G401.6 (cell line): ENCODE measurements at regions not wholly inside any gene's neighbourhood (a gene's known extent, or its start where the extent isn't known, plus 50 kb on each side); places are given as distances from the start of the nearest gene placed in this dataset.

Experiments used
- FAIRE-seq: peaks from 2 replicates; lab custom pipeline; 2012; peaks lifted over from hg19 to GRCh38; lab: Jason Lieb, UNC

DNA sequence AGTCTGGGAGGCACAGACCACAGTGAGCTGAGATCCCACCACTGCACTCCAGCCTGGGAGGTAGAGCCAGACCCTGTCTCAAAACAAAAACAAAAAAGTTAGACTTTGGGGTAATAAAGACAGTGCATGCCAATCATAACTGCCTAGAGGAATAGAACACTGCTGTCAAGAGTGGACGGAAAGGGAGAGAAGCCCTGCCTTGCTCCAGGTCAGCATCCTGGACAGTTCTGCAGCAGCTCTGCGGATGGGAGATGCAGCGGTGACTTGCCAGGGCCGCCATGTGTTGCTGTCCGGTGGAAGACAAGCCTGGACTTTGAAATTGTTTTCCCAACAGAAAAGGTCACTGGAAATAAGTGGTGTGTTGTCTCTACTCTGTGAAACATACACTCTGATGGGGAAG, 618.2 kb downstream of the TBC1D22A start:
- no peak for FAIRE-seq

DNA sequence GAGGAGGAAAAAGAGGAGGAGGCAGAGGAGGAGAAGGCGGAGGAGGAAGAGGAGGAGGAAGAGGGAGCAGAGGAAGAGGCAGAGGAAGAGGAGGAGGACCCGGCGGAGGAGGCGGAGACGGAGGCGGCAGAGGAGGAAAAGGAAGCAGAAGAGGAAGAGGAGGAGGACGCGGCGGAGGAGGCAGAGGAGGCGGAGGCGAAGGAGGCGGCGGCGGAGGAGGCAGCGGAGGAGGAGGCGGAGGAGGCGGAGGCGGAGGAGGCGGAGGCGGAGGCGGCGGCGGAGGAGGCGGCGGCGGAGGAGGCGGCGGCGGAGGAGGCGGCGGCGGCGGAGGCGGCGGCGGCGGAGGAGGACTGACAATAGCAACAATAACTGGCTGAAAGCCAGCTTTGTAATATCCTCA, 616.6 kb downstream of the TBC1D22A start:
- FAIRE-seq = no peak

DNA sequence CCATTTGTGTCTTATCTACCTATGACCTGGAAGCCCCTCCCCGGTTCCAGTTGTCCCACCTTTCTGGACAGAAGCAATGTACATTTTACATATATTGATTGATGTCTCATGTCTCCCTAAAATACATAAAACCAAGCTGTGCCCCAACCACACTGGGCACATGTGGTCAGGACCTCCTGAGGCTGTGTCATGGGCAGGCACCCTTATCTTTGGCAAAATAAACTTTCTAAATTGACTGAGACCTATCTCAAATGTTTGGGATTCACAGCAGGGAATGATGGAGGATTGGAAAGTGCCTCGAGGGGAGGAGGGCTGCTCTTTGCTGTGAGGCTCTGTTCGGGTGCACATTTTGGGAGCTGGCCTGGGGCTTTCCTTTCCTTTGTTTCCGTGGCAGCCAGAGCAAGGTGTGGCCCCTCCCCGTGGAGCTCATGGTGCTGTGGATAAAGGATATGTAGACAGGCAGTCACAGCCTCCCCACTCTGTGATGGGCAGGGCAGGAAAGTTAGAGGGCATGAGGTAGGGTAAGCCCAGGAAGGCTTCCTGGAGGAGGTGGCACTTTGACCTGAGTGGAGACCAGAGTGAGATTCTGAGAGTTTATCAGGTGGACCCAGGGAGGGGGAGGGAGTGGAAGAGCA, 615.6 kb downstream of the TBC1D22A start:
- FAIRE-seq = no peak

DNA sequence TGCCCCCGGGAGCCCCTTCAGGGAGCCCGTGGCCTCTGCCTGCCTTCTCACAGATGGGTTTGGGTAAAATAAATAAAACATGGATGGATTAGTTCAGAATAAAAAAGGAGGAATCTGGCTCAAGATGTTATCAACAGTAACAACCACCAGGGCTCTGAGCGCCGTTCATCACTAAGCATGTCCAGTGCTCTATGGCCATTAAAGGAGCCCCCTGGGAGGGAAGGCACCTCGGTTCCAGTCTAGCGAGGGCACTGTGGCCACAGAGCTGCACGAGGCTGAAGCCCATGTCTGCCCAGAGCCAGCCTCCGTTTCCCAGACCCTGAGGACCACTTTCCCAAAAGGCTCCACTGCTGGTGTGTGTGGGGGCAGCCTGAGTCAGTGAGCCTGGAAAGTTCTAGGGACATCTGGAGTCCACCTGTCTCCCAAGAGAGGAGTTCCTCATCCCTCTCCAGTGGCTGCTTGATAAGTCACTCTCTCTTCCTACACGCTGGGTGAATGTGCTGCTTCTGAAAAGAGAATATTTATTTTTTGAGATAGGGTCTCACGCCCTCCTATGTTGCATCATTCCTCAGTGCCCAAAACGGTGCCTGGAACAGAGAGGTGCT, 614.6 kb downstream of the TBC1D22A start:
- FAIRE-seq = no peak

DNA sequence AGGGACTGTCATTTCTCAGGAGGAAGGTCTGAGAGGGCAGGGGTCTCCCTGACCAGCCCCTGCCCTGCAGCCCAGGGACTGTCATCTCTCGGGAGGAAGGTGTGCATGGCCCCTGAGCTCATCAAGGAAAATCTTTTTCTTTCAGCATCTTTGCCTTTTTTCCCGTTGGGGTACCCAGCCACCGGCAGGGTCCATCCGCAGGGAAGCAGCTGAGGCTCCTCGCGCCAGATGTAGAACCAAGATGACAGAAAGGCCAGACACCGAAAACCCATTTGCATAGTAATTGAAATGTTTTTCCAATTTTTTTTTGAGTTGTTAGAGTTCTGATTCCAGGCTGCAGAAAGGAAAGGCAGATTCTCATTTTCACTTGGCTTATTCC, 613.9 kb downstream of the TBC1D22A start:
- no peak for FAIRE-seq

DNA sequence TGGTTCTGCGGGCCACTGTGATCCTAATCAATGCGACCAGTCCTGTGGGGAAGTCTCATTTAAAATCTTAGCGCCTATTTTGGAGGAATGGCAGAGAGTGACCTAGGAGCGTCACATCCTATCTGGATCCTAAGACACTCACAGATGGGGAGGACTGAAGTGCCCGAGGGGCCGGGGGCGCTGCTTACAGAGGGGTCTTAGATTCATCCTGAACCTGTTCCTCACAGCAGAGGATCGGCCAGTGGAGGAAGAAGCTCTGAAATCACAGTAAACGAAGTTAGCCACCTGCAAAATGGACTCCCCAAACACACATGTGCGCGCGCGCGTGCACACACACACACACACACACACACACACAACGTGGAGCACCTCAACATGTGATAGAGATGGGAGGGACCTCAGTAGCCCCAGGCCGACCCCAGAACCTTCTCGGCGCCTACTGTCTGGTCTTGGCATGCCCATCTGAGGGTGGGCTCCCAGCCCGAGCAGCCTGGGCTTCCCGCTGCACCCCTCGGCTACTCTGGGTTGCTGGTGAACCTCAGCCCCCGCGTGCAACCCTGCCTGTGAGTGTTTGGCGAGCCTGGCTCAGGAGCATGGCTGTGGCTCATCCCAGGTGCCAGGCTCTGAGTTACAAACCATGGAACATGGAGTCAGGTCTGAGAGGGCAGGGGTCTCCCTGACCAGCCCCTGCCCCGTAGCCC, 613.3 kb downstream of the TBC1D22A start:
- no peak for FAIRE-seq

DNA sequence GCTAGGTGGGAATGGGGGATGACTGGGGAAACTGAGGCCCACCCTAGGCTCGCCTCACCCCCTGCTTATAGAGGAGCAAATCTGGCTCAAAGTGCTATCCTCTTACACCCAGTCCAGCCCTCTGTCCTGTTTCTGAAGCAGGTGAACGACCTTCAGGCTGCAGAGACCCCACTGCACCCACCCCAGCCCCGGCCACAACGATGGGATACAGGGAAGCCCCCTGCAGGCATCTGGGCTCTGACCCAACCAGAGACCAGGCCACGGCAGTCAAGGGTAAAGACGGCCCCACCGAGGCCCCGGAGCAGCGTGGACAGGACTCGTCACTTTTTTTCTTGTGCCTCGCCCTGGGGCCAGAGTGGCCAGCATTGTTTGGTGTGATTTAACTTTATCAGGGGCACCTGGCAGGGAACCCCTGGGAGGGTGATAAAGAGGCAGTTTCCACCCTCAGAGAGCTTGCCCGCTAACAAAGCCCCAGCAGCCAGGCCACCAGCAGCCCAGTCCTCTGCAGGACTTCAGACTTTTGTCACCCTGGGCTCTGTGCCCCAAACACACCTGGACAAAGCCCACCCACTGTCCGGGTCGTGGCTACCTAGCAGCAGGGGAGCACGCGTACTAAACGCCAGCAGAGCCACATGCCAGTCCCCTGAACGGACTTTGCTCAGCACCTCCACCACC, 612.6 kb downstream of the TBC1D22A start:
- FAIRE-seq = no peak

DNA sequence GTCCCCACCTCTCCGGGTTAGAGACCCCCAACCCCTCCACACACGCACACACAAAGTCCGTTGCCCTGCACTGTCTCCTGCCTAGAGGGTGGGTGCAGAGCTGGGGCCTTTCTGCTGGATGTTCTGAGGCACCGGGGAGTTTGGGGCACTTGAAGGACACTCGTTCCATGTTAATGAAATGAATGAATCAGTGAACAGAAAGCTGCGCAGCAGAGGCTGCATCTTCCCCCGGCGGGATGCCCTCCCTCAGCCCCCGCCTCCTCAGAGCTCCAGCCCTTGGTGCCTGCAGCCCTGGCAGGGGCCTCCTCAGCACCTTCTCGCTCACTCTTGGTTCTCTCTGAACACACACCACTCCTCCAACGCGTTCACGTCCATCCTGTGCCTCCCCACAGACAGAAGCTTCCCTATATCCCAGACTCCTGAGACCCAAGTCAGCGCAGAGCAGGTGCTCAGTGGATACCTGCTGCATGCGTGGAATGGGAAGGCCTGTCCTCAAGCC, 611.9 kb downstream of the TBC1D22A start:
- no peak for FAIRE-seq

DNA sequence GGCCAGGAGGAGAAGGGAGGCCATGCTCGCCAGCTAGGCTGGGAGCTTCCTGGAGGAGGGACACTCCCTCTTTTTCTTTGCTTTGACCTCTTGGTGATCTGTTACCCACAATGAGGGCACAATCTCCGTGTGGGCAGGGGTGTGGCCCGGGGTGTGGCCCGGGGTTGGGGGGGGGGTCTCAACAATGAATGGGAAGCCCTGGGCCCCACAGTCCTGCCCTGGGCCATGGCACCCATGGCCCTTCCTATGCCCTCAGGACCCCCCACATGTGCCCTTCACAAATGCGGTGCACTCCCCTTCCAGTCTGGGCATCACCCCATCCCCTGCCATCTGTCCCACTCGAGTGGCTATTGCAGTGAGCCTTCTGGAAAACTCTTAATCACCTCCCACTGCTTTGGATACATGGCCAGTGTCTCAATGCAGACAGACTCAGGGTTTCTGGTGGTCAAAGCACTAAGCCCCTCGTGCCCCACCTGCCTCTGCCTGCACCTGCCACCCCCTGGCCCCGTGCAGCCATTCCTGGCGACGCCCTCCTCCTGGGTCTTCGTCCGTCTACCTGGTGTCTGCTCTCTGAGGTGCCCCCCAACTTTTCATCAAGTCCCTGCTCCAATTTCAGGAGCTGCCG, 611.3 kb downstream of the TBC1D22A start:
- FAIRE-seq = no peak

DNA sequence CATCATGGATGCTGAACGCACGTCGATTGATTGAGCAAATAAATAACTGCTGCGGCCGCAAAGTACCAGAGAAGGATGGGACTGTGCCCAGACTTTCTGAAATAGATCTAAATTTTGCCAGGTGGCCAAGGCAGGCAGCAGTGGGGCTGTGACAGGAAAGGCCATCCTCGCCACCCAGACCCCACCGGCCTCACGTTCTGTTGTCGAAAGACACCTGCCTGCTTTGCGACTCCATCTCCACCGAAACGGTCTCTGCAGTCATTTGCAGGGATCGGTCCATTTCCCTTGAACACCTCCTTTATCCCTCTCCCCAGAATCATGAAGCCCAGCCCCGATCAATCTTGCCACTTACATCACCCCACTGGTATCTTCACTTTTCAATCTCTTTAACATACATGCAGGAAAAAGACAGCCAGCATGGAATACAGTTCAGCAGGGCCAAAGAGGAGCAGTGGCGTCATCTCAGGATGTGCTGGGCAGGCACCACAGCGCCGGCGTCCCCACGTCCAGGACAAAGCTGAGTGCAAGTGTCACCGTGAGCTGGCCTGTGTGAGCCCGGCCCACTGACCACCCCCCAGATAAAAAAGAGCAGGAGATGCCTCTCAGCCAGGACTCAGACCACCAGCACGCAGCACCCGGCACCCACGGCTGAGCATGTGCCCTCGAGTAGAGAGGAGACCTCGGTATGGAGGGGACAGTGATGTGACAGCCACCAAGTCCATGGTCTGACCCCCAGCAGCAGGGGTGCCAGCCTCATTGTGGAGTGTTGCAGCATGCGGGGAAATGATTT, 610.3 kb downstream of the TBC1D22A start:
- no peak for FAIRE-seq

DNA sequence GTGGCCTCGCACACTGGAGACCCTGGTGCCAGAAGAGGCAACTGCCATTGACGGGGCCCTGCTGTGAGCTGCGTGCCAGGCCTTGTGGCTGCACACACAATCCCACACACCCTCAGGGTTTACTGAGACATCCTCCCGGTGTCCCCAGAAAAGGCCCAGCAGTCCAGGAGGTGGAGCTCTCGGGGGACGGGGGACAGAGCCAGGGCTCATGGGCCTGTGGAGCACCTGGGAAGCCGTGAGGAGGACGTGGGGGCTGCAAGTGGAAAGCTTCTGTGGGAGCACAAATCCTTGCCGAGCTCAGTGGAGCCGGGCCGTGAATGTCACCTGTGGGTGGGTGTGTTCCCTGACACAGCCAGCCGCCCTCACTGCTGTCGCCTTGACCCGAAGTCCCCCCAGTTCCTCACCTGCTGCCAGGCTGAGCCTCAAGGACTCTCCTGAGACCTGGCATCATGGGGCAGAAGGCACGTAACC, 609.7 kb downstream of the TBC1D22A start:
- no peak for FAIRE-seq

DNA sequence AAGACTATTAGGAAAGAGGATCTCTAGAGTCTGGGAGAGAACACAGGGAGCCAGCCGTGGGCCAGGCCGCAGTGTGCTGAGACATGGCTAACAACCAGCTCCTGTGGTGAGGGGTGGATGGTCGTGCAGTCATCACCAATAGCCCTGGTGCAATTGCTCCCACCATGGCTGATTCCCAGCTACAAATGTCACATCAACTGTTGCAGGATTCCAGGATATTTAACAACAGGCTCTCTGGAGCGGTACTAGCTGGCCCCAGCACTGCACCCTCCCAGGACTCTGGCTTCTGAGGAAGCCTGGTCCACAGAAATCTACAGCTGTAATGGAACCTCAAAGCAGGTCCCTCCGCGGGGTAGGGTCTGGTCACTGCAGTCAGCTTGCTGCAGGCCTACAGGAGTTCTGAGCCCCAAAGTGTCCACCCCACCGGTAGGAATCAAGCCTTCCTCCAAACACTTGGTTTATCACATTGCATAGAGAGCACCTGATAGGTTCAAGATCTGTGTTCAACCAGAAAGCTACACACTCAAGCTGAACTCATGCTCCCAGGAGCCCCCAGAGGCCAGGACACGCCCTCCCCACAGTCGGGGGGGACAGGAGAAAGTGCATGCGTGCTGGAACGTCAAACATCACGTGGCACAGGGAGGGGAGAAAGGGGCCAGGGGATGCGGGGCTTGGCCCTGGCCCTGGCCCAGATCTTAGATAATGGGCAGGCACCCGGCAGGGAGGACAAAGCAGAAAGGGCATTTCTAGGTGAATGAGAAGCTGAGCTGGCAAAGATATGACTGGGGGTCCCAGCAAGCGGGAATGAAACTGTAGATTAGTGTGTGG, 609.0 kb downstream of the TBC1D22A start:
- no peak for FAIRE-seq

DNA sequence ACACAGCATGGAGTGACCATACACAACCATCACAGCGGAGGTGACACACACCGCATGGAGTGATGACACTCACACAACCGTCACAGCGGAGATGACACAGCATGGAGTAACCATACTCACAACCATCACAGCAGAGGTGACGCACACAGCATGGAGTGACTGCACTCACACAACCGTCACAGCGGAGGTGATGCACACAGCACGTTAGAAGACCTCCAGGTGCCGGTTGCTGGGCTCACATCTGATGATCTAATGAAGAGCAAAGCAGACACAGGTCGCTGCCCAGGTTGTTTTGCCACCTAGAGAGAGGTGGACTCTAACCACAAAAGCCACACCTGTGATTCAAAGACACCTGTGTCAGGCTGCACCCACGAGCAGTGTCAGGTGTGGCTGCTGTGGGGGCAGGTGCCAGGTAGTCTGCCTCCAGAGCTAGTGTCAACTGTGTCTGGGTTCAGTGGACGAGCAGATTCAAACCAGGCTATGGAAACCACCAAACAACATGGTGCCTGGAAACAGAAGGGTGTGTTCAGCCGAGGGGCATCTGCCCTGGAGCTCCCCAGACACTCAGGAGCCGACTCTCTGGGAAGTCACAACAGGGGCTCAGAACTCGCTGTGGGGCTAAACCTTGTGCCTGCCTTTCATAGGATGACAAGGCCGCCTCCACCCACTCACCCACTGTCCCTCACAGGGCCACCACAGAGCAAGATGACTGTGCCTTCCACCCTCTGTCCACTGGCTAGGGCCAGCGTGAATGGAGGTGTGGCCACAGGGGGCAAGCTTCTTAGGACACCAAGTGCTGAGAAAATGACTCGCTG, 608.2 kb downstream of the TBC1D22A start:
- no peak for FAIRE-seq

DNA sequence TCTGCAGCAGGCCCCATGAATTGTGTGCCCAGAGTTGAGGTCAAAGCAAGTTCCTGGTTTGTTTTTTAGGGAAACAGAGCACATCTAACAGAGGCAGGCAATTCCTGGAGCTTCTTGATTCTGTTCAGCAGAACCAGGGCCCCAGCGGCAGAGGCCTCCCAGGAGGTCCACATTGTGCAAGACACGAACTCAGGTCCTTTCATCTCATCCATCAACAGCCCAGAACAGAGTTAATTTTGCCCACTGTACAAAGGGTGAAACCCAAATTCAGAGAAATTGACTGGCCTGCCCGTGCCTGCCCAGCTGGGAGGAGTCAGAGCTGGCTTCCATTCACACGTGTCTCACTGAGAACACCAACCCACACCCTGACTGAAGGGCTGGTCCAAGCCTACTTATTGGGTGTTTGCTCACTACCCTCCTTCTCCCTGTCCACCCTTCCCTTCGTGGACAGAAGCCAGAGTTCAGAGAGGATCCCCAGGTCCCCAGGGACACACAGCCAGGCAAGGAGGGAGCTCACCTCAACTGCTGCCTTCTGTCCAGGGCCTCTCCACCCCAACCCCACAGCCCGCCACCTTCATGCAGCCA, 607.1 kb downstream of the TBC1D22A start:
- no peak for FAIRE-seq

DNA sequence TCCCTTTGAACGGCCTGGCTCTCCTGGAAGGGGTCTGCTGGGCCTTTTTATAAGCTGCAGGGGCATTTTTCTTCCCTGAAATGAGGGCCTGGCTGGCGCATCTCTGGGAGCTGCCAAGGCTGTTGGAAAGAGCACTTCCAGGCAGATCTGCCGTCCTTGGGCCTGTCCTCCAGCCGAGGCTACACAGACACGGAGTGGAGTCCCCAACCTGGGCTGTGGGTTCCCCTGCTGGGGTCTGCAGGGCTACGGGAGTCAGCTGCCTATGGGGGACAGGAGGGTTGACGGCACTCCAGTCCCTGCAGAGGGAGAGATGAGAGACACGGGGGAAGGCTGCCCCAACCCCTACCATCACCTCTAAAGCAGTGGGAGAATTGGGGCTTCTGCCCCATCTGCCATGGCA, 606.6 kb downstream of the TBC1D22A start:
- no peak for FAIRE-seq

DNA sequence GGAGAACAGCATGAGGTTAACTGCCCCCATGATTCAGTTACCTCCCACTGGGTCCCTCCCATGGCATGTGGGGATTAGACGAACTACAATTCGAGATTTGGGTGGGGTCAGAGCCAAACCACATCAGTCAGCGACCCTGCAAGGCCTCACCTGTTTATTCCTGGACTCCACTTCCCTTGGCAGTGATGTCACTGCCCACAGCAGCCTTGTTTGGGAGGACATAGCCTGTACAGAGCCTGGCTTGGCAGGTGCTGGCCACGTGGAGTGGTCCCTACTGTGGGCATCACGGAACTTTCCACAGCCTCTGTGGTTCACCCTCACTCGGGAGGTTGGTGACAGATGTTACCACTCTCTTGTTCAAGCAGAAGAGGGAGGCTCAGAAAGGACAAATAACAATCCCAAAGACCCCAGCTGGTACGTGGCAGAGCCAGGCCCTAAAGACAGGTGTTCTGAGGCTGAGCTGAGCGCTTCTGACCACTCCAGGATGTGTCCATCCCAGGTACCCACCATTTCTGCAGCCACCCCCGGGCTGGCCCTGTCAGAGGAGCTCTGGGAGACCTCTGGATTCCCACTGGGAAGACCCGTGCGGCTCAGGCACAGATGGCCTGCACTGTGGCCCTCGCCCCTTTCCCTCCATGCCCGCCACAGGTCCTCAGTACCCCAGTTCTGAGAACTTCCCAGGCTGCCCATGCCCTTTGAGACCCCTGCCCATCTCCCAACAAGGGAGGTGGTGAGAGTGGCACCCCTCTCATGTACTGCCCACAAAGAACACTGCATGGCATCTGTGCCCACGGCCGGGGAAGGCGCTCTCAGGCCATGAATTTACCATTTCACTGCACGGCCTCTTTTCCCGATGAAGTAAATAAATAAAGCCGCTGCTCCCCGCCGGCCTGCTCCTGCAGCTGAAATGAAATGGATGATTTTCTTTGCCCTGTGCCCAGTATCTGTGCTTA, 605.8 kb downstream of the TBC1D22A start:
- no peak for FAIRE-seq

DNA sequence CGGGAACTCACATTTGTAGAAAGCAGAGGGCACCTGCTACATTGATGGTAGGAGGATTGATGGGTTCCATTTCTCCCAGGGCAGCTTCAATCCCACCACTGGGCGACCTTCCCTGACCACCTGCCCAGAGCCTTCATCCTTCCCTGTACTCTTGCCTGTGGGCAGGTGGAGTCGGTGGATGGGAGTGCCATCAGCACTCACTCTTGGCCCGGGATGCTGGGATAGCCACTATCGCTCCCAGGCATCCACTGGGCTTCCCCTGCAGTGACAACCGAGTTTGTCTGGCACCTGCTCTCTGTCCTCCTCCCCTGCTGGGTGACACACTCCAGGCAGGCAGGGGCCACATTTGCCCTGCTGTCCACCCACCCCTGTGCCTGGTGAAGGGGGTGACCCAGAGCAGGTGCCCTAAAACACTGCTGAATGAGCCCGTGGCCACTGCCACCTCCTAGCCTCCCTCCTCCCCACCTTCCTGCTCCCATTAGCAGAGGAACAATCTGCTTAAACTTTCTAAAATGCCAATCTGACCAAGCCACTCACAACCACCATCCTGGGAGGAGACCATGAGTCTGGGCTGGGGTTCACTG, 604.7 kb downstream of the TBC1D22A start:
- FAIRE-seq = no peak
